Stimulated activated CD4-positive, alpha-beta T cell treated with anti-CD3 and anti-CD28 coated beads, Interleukin-1b, Interleukin-23, amount 100 ng/mL, for 48 hours (primary cell): ENCODE measurements at regions not wholly inside any gene's neighbourhood (a gene's known extent, or its start where the extent isn't known, plus 50 kb on each side); places are given as distances from the start of the nearest gene placed in this dataset.
A peak's percentile ranks its signal among the peaks of the same experiment; 100 is the strongest.
"Not testable (repeated sequence)": the region's sequence is repeated elsewhere in the genome, so short reads cannot be mapped to it uniquely, and the experiment has no call there.

Experiments used
- DNase-seq: peaks from one replicate; pipeline ENCODE4 v3.0.0-alpha.2; 2020

GRCh38 chr5:56685503-56686217 is 129.7 kb upstream of the MAP3K1 start:
- DNase-seq = no peak

DNA sequence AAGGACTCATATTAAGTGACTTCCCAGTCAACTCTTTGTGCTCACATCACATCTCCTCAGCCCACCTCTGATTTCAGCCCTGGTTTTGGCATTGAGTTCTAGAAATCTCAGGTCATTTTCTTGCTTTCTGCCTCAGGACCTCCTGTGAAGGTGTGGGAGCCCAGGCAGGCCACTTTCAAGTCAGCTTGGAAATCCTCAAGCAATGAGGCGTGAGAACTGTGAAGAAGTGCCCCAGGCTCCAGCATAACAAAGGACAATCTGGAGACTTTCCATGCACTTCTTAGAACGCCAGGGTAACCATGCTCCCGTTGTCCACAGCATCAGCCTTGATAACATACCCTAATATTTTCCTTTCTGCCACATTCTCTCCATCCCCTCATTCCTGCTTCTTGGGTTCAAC is 131.2 kb upstream of the MAP3K1 start:
- no peak for DNase-seq

DNA sequence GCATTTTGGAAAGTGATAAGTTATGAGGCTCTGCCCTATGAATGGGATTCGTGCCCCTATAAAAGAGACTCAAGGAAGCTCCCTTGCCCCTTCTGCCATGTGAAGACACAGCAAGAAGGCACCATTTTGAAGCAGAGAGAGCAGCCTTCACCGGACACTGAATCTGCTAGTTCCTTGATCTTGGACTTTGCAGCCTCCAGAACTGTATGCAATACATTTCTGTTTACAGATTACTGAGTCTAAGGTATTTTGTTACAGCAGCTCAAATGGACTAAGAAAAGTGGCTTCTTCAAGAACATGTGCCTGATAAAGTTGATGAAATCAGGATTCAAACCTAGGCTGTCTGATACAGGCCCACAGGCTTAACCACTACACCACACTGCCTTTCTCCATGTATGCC is 131.6 kb upstream of the MAP3K1 start:
- no peak for DNase-seq

DNA sequence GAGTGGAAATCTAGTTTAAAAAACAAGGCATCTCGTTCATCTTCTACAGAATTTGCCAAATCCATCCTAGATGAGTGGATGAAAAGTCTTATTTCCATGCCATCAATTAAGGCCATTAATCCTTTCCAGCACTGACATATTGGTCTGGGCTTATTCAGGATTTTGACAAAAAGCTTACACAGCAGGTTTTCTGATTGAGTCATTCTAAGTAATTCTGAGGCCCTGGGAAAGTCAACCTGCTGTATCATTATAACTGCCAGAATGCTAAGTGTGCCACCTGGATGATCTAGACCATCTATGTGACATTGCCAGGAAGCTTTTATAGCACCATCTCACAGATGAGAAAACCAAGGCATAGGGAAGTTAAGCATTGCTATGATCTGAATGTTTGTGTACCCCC is 132.1 kb upstream of the MAP3K1 start:
- DNase-seq = no peak

DNA sequence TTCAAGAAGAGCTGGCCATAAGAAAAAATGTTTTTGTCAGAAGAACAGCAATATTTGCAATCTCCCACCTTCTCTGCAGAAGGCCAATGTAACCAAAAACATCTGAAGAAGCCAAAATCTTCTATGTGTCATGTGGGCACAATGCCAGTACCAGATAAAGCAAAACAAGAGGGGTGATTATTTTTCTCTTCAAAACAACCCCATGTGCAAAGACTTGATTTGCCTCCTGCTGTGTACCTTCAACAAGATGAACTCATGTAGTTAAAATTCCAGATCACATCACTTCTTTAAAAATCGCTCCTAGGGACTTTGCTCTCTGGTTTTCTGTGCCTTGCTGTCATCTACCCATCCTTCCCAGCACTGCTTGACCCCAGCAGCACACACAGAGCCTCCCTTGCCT is 134.0 kb upstream of the MAP3K1 start:
- DNase-seq = no peak

DNA sequence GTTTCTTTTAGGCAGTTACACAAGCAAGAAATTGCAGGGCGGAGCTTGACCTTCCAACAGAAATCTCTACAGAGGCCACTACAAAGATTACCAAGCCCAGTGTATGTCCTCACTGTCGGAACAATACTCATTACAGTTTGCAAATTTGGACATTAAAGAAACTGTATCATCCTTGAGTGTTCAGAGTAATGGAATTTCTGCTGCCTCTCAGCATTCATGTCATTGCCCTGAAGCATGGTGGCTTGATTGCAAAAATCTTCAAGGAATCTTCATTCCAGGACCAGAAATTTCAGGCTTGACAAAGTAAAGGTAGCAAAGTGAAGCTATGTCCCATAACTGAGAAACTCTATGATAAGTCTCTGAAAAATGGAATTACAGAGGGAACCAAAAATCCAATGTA is 134.6 kb upstream of the MAP3K1 start:
- DNase-seq = no peak

DNA sequence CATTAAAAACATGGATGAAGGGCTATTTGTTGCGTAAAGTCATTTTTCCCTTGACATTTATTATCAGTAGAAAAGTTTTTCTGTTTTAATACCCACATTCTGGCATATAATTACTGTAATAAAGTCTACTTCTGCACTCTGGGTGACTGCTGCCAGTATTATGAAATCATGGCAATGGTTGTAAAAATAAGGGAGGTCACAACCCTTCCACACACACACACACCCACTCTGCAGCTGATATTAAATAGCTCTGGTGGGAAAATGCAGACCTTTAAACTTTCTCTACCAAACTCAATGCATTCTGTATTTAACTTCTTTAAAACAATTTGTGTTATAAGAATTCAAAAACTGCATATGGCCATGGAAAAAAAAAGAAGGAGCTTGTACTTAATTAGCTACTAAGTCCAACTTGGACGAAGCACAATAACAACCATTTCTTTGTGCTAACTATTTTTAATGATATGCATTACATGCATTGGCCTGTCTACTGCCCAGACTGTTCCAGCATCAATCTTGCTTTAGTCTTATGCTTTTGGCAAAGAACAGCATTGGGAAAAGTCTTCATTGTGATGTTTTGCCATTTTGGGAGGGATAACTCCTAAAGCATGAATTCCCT is 137.6 kb upstream of the MAP3K1 start:
- DNase-seq = no peak

- no peak for DNase-seq
These were observed 139.1 kb upstream of the MAP3K1 start for GRCh38 chr5:56676091-56676768.

GRCh38 chr5:56674441-56674840 is 140.9 kb upstream of the MAP3K1 start:
- no peak for DNase-seq

DNA sequence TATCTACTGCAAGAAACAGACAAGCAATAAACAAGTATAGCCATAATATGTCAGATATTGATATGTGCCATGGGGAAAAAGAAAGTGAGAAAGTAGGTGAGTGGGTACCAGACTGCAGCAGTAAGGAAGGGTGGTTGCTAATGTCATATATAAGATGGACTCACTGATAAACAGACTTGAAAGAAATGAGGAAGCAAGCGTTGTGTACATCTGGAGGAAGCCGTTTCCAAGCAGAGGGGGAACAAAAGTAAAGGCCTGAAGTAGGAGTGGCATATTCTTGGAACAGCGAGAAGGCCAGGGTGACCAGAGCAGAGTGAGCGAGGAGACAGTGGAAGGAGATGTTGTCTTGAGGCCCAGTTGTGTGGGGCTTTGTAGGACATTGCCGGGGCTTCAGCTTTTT is 142.2 kb upstream of the MAP3K1 start:
- DNase-seq = no peak

- DNase-seq = no peak
These were observed 143.8 kb upstream of the MAP3K1 start for GRCh38 chr5:56671571-56671970.

- no peak for DNase-seq
These were observed 144.4 kb upstream of the MAP3K1 start for GRCh38 chr5:56670916-56671315.

GRCh38 chr5:56669534-56670483 is 145.5 kb upstream of the MAP3K1 start:
- peak; percentile 50 for DNase-seq

DNA sequence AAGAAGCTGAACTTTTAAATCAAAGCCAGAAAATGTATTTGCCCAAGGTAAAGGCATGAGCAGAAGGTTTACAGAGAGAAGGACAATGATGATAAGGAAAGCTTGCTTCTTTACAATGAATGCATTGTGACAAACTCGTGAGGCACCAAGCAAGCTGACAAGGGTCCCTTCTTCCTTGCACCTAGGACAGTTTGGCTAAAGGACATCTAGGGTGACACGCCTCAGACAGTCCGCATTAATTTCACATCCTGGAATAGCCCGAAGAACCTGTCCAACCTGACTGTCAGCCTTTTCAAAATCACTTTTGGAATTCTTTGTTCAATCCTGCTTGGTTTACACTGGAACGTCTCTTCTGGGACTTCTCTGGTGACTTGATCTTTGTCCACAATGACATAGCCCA is 146.4 kb upstream of the MAP3K1 start:
- no peak for DNase-seq

DNA sequence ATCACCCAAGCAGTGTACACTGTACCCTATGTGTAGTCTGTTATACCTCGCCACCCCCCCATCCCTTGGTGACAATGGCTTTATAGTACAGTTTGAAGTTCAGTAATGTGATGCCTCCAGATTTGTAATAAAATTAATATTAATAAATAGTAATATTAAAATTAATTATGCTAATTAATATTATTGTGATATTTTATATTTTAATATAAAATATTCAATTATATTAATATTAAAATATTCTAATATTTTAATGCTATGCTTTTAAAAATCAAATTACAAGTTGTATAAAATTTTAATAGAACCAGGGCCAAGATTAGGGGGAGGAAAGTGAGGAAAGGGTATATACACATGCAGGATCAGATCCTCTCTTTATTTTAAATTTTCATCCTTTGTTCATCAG is 147.7 kb upstream of the MAP3K1 start:
- DNase-seq = no peak

GRCh38 chr5:56666901-56667300 is 148.4 kb upstream of the MAP3K1 start:
- no peak for DNase-seq

- not testable (repeated sequence) for DNase-seq
These were observed 150.2 kb upstream of the MAP3K1 start for GRCh38 chr5:56665117-56665516.

DNA sequence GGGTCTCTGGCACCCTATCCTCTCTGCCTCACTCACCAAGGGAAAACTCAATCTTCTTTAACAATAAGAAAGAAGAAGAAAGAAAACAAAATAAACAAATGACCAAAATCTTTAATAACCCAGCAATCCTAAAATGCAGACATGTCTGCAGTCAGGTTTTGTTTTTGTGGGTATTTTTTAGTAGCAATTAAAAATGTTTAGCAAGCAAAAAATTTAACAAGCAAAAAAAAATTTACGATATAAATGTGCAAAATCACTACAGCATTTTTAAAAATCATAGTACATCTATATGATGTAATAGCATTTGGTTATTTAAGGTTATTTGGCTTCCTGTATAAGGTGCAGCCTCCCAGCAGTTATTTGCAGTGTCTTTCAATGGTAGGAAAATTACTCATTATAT is 151.3 kb upstream of the MAP3K1 start:
- DNase-seq = no peak

- no peak for DNase-seq
These were observed 151.8 kb upstream of the MAP3K1 start for GRCh38 chr5:56663523-56663922.

- no peak for DNase-seq
These were observed 152.5 kb upstream of the MAP3K1 start for GRCh38 chr5:56662893-56663292.

DNA sequence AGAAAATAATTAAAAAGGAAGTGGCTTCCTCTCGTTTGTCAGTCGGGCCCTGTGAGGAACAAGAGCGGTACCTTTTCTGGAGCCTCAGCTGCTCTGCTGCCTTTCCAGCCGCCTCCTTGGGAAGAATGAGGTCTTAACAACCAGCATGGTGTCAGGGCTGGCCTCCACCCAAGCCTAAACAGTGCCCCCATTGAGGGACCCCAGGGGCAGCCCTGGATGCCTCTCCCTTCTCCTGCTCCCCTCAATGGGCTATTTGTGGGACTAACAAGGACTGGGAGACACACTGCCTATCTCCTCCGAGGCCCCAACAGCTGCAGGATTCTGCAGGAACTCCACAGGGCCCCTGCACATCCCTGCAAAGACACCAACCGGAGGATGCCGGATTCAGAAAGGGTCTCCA is 155.4 kb upstream of the MAP3K1 start:
- no peak for DNase-seq

GRCh38 chr5:56658972-56659371 is 156.4 kb upstream of the MAP3K1 start:
- DNase-seq = no peak
